CD8-positive, alpha-beta memory T cell (primary cell): ENCODE measurements at regions not wholly inside any gene's neighbourhood (a gene's known extent, or its start where the extent isn't known, plus 50 kb on each side); places are given as distances from the start of the nearest gene placed in this dataset.
A peak's percentile ranks its signal among the peaks of the same experiment; 100 is the strongest.

ENCODE experiments used
- CTCF ChIA-PET: fragments of 350-600 bp; sonication (Branson Sonifier 250); formaldehyde crosslinking; loops from one replicate; lab custom pipeline; 2021; ENCODE audit warnings: antibody characterized with exemption; lab: Charles Lee
- POLR2A ChIA-PET: fragments of 350-600 bp; sonication (Branson Sonifier 250); formaldehyde crosslinking; loops from one replicate; lab custom pipeline; 2021; ENCODE audit warnings: antibody characterized with exemption; lab: Charles Lee
- DNase-seq, 5 donors: peaks; one replicate each; pipeline versions ENCODE4 v3.0.0 to v3.0.0-alpha.2; 2020 to 2022; ENCODE audit warnings: mixed read lengths in 1 of 5
- H3K27ac ChIP-seq: one replicate; pipeline ENCODE4 v1.7.0; 2013; ENCODE audit warnings: low read depth, mild to moderate bottlenecking, low read length, moderate library complexity
- H3K27me3 ChIP-seq: 2 replicates; pipeline ENCODE4 v1.7.0; 2013; ENCODE audit warnings: low read length, mild to moderate bottlenecking; ENCODE audit not compliant: insufficient read depth, poor library complexity, severe bottlenecking
- H3K36me3 ChIP-seq: 2 replicates; pipeline ENCODE4 v1.7.0; 2013; ENCODE audit warnings: mild to moderate bottlenecking, low read length, moderate library complexity; ENCODE audit not compliant: insufficient read depth
- H3K4me1 ChIP-seq: 2 replicates; pipeline ENCODE4 v1.7.0; 2013; ENCODE audit warnings: mild to moderate bottlenecking, low read length, moderate library complexity; ENCODE audit not compliant: insufficient read depth
- H3K4me3 ChIP-seq: 2 replicates; pipeline ENCODE4 v1.7.0; 2013; ENCODE audit warnings: mild to moderate bottlenecking, low read length
- H3K9me3 ChIP-seq: 2 replicates; pipeline ENCODE4 v1.7.0; 2013; ENCODE audit warnings: mild to moderate bottlenecking, low read length
- H3K27ac Mint-ChIP-seq, 8 donors: one replicate each; pipeline ENCODE4 v1.8.0; 2020 to 2021; ENCODE audit warnings: mixed read lengths in 8 of 8, mild to moderate bottlenecking in 6 of 8, inconsistent platforms in 3 of 8, moderate library complexity in 3 of 8
- H3K27me3 Mint-ChIP-seq, 2 donors: one replicate each; pipeline ENCODE4 v1.8.0; 2020 to 2021; ENCODE audit warnings: mixed read lengths in 2 of 2, mild to moderate bottlenecking in 1 of 2, moderate library complexity in 1 of 2
- H3K36me3 Mint-ChIP-seq, 3 donors: one replicate each; pipeline ENCODE4 v1.8.0; 2020 to 2021; ENCODE audit warnings: mixed read lengths in 3 of 3, inconsistent platforms in 1 of 3, mild to moderate bottlenecking in 1 of 3
- H3K4me1 Mint-ChIP-seq, 3 donors: one replicate each; pipeline ENCODE4 v1.8.0; 2020 to 2021; ENCODE audit warnings: mixed read lengths in 3 of 3, inconsistent platforms in 1 of 3, mild to moderate bottlenecking in 1 of 3
- H3K4me3 Mint-ChIP-seq, 7 donors: one replicate each; pipeline ENCODE4 v1.8.0; 2020 to 2021; ENCODE audit warnings: mixed read lengths in 7 of 7, mild to moderate bottlenecking in 6 of 7, moderate library complexity in 4 of 7, inconsistent platforms in 2 of 7
- H3K9me3 Mint-ChIP-seq, 5 donors: one replicate each; pipeline ENCODE4 v1.8.0; 2020 to 2022; ENCODE audit warnings: mixed read lengths in 5 of 5, mild to moderate bottlenecking in 3 of 5, moderate library complexity in 2 of 5, inconsistent platforms in 1 of 5

- Mint-ChIP-seq H3K4me3 (no peak overlapping the region), H3K4me1 (no peaks in the 10 kb centered on the region), H3K27ac (no peak overlapping the region), H3K36me3 (no peaks in the 10 kb centered on the region), H3K27me3 (no peaks in the 10 kb centered on the region), H3K9me3 (peaks cover 0 to 6% (median 0%) of the 10 kb centered on the region in 5 donors)
- H3K4me3 ChIP-seq, result no peak overlapping the region
- no peaks in the 10 kb centered on the region for H3K36me3 ChIP-seq
- H3K27ac ChIP-seq, result no peak overlapping the region
- ChIA-PET CTCF (no interaction called here), POLR2A (no interaction called here)
- H3K9me3 ChIP-seq, result no peaks in the 10 kb centered on the region
- no peak for DNase-seq
- no peaks in the 10 kb centered on the region for H3K4me1 ChIP-seq
- no peaks in the 10 kb centered on the region for H3K27me3 ChIP-seq
Observed at GRCh38 chr16:54585998-54586340, 299.4 kb upstream of the IRX3 start.

GRCh38 chr16:54585094-54585997, 298.8 kb upstream of the IRX3 start:
- H3K4me3 ChIP-seq, result no peak overlapping the region
- ChIA-PET CTCF (no interaction called here), POLR2A (no interaction called here)
- no peaks in the 10 kb centered on the region for H3K36me3 Mint-ChIP-seq
- H3K9me3 Mint-ChIP-seq, result peaks cover 0 to 4% (median 0%) of the 10 kb centered on the region in 5 donors
- H3K27ac ChIP-seq, result no peak overlapping the region
- no peaks in the 10 kb centered on the region for H3K36me3 ChIP-seq
- H3K9me3 ChIP-seq, result no peaks in the 10 kb centered on the region
- H3K4me1 Mint-ChIP-seq, result no peaks in the 10 kb centered on the region
- H3K27me3 Mint-ChIP-seq, result no peaks in the 10 kb centered on the region
- H3K27ac Mint-ChIP-seq, result no peak overlapping the region
- H3K4me1 ChIP-seq, result no peaks in the 10 kb centered on the region
- H3K4me3 Mint-ChIP-seq, result no peak overlapping the region
- no peaks in the 10 kb centered on the region for H3K27me3 ChIP-seq
- DNase-seq, result no peak

- Histone ChIP-seq H3K4me3 (no peak overlapping the region), H3K9me3 (no peaks in the 10 kb centered on the region), H3K4me1 (no peaks in the 10 kb centered on the region), H3K36me3 (no peaks in the 10 kb centered on the region), H3K27me3 (no peaks in the 10 kb centered on the region), H3K27ac (no peak overlapping the region)
- no peaks in the 10 kb centered on the region for H3K4me1 Mint-ChIP-seq
- ChIA-PET POLR2A (no interaction called here), CTCF (no interaction called here)
- H3K27me3 Mint-ChIP-seq, result no peaks in the 10 kb centered on the region
- H3K4me3 Mint-ChIP-seq, result no peak overlapping the region
- no peak for DNase-seq
- peaks cover 0 to 4% (median 0%) of the 10 kb centered on the region in 5 donors for H3K9me3 Mint-ChIP-seq
- no peaks in the 10 kb centered on the region for H3K36me3 Mint-ChIP-seq
- no peak overlapping the region for H3K27ac Mint-ChIP-seq
Observed at GRCh38 chr16:54584121-54584520, 297.5 kb upstream of the IRX3 start.

GRCh38 chr16:54582631-54583250, 296.2 kb upstream of the IRX3 start:
- no peak for DNase-seq
- no peaks in the 10 kb centered on the region for H3K4me1 Mint-ChIP-seq

GRCh38 chr16:54579106-54579728, 292.6 kb upstream of the IRX3 start:
- Mint-ChIP-seq H3K4me1 (no peaks in the 10 kb centered on the region), H3K27me3 (peaks cover 4 to 23% of the 10 kb centered on the region in 2 donors), H3K27ac (peak overlapping the region in 1 of 8 donors; percentile 47), H3K36me3 (no peaks in the 10 kb centered on the region), H3K9me3 (peaks cover 0 to 3% (median 0%) of the 10 kb centered on the region in 5 donors), H3K4me3 (no peak overlapping the region)
- Histone ChIP-seq H3K4me3 (no peak overlapping the region), H3K27ac (no peak overlapping the region), H3K4me1 (no peaks in the 10 kb centered on the region), H3K27me3 (no peaks in the 10 kb centered on the region), H3K36me3 (no peaks in the 10 kb centered on the region), H3K9me3 (no peaks in the 10 kb centered on the region)
- DNase-seq, result no peak
- ChIA-PET POLR2A (no interaction called here), CTCF (no interaction called here)

More at GRCh38 chr16:54582631-54583250, 296.2 kb upstream of the IRX3 start:
- Mint-ChIP-seq H3K9me3 (peaks cover 0 to 3% (median 0%) of the 10 kb centered on the region in 5 donors), H3K27ac (no peak overlapping the region), H3K36me3 (no peaks in the 10 kb centered on the region), H3K4me3 (no peak overlapping the region), H3K27me3 (peaks cover 0 to 10% of the 10 kb centered on the region in 2 donors)
- Histone ChIP-seq H3K27me3 (no peaks in the 10 kb centered on the region), H3K9me3 (no peaks in the 10 kb centered on the region), H3K4me3 (no peak overlapping the region), H3K4me1 (no peaks in the 10 kb centered on the region), H3K27ac (no peak overlapping the region), H3K36me3 (no peaks in the 10 kb centered on the region)
- ChIA-PET CTCF (no interaction called here), POLR2A (no interaction called here)

GRCh38 chr16:54577651-54578128, 291.1 kb upstream of the IRX3 start:
- Mint-ChIP-seq H3K27me3 (peaks cover 4 to 23% of the 10 kb centered on the region in 2 donors), H3K27ac (no peak overlapping the region), H3K4me1 (no peaks in the 10 kb centered on the region), H3K4me3 (no peak overlapping the region), H3K36me3 (no peaks in the 10 kb centered on the region), H3K9me3 (peaks cover 0 to 3% (median 0%) of the 10 kb centered on the region in 5 donors)
- DNase-seq, result no peak
- no peaks in the 10 kb centered on the region for H3K4me1 ChIP-seq
- CTCF ChIA-PET, result no interaction called here
- no peaks in the 10 kb centered on the region for H3K36me3 ChIP-seq
- no peaks in the 10 kb centered on the region for H3K9me3 ChIP-seq
- POLR2A ChIA-PET, result no interaction called here
- H3K27ac ChIP-seq, result no peak overlapping the region
- H3K4me3 ChIP-seq, result no peak overlapping the region
- no peaks in the 10 kb centered on the region for H3K27me3 ChIP-seq

GRCh38 chr16:54576785-54577184, 290.2 kb upstream of the IRX3 start:
- no peaks in the 10 kb centered on the region for H3K27me3 ChIP-seq

More at GRCh38 chr16:54576785-54577184, 290.2 kb upstream of the IRX3 start:
- H3K36me3 Mint-ChIP-seq, result no peaks in the 10 kb centered on the region
- H3K27ac Mint-ChIP-seq, result no peak overlapping the region
- Histone ChIP-seq H3K27ac (no peak overlapping the region), H3K9me3 (no peaks in the 10 kb centered on the region), H3K36me3 (no peaks in the 10 kb centered on the region), H3K4me1 (no peaks in the 10 kb centered on the region), H3K4me3 (no peak overlapping the region)
- no peak overlapping the region for H3K4me3 Mint-ChIP-seq
- no peaks in the 10 kb centered on the region for H3K4me1 Mint-ChIP-seq
- DNase-seq, result no peak
- peaks cover 0 to 3% (median 0%) of the 10 kb centered on the region in 5 donors for H3K9me3 Mint-ChIP-seq
- H3K27me3 Mint-ChIP-seq, result peaks cover 4 to 23% of the 10 kb centered on the region in 2 donors
- CTCF ChIA-PET, result no interaction called here
- POLR2A ChIA-PET, result no interaction called here
